ENCODE measurements at regions not wholly inside any gene's neighbourhood (a gene's known extent, or its start where the extent isn't known, plus 50 kb on each side); places are given as distances from the start of the nearest gene placed in this dataset.

DNA sequence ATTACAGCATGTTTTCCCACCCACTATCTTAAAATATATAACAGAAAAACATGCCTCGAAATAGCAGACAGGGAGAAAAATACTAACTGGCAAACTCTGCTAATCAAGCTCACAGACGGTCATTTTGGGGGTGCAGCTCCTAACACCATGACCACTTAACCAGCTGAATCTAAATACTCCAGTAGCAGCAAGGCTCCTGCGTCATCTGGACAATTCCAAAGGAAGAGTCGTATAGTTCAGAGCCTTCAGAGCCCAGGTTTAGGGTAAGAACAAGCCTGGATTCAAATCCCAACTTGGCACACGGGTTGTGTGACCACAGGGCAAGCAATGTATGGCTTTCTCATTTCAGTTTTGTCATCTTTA, 81.3 kb upstream of the COL21A1 start:
- POLR2A ChIA-PET (ENCODE audit: partially characterized antibody) = no interaction called here
- CTCF ChIA-PET (ENCODE audit: partially characterized antibody) = interaction anchor here (1.1 to 2.2 kb wide), 2 partner anchors 14 to 40 kb away, joined by 4 to 11 read pairs; no protein-coding TSS in a partner anchor

More for the DNA sequence above, 81.3 kb upstream of the COL21A1 start:
- no peak overlapping the region for H3K23ac ChIP-seq (ENCODE audit: insufficient read length)
- no peaks in the 10 kb centered on the region for H3K4me1 ChIP-seq (replicated peaks in 1 of 4; ENCODE audit: control insufficient read depth in 3 of 4, insufficient read depth in 4 of 4, low read length in 3 of 4)
- H2BK5ac ChIP-seq (ENCODE audit: low read depth, low read length) = no peak overlapping the region
- H3K36me3 ChIP-seq (ENCODE audit: control insufficient read depth in 2 of 4, insufficient read depth in 4 of 4, low read length in 3 of 4) = no peaks in the 10 kb centered on the region
- no peak overlapping the region for H3K9ac ChIP-seq (replicated peaks in 1 of 4; ENCODE audit: extremely low read depth in 1 of 4, low read depth in 3 of 4, low read length in 3 of 4)
- no peak overlapping the region for H3K4me3 ChIP-seq (ENCODE audit: extremely low read depth in 1 of 4, insufficient read depth in 2 of 4, low read depth in 3 of 4, low read length in 4 of 4)
- DNase-seq (ENCODE audit: low read depth in 1 of 2, low spot score in 2 of 2) (no peak), FAIRE-seq (no peak)
- H3K56ac ChIP-seq (replicated peaks; ENCODE audit: insufficient read length, low read depth, low read length) = no peak overlapping the region
- H4K91ac ChIP-seq (replicated peaks; ENCODE audit: insufficient read length, low read length) = no peak overlapping the region
- 86% methylated on average over 5 of the region's 5 CpGs; no CpG with 5 or more reads in 1 of the 2 experiments for WGBS, 2 experiments (ENCODE audit: extremely low coverage in 1 of 2, insufficient coverage in 1 of 2, insufficient read length in 1 of 2, insufficient replicate concordance in 2 of 2, low coverage in 1 of 2, low lambda C conversion rate in 2 of 2, missing lambda C conversion rate in 1 of 2)
- TF ChIP-seq TAF1 (IDR thresholded peaks at IDR 0.05; ENCODE audit: low read depth, low read length) (no peak), TCF12 (IDR thresholded peaks at IDR 0.05; ENCODE audit: low read depth, low read length) (no peak), BRCA1 (IDR thresholded peaks at IDR 0.05; ENCODE audit: low read depth, low read length) (no peak), SIN3A (conservative IDR thresholded peaks at IDR 0.05 in 1 of 2, IDR thresholded peaks at IDR 0.05 in 1 of 2; ENCODE audit: low read depth in 1 of 2, low read length in 2 of 2) (no peak), FOSL1 (IDR thresholded peaks at IDR 0.05; ENCODE audit: insufficient read depth, low read depth, low read length) (no peak), TAF7 (optimal IDR thresholded peaks at IDR 0.05; ENCODE audit: borderline replicate concordance, low read depth, low read length) (no peak), YY1 (IDR thresholded peaks at IDR 0.05; ENCODE audit: low read depth, low read length) (no peak), KDM4A (IDR thresholded peaks at IDR 0.05; ENCODE audit: low read depth, low read length, severe bottlenecking) (no peak), CBX8 (IDR thresholded peaks at IDR 0.05; ENCODE audit: borderline replicate concordance, low read depth, low read length) (no peak), KDM5A (IDR thresholded peaks at IDR 0.05; ENCODE audit: low read length) (no peak), BCL11A (IDR thresholded peaks at IDR 0.05; ENCODE audit: low read depth in 2 of 2, low read length in 2 of 2) (no peak), NANOG (IDR thresholded peaks at IDR 0.05; ENCODE audit: insufficient read depth, low read depth, low read length, poor library complexity, severe bottlenecking) (no peak), SP4 (IDR thresholded peaks at IDR 0.05; ENCODE audit: low read length) (no peak)
- TF ChIP-seq, protein P1, sequence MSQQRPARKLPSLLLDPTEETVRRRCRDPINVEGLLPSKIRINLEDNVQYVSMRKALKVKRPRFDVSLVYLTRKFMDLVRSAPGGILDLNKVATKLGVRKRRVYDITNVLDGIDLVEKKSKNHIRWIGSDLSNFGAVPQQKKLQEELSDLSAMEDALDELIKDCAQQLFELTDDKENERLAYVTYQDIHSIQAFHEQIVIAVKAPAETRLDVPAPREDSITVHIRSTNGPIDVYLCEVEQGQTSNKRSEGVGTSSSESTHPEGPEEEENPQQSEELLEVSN (IDR thresholded peaks at IDR 0.05) = no peak
- H2AFZ ChIP-seq (ENCODE audit: low read length) = no peak overlapping the region
- H3K27me3 ChIP-seq (replicated peaks in 1 of 4; ENCODE audit: control insufficient read depth in 3 of 4, extremely low read depth in 1 of 4, insufficient read depth in 3 of 4, low read length in 3 of 4) = no peaks in the 10 kb centered on the region
- no peak overlapping the region for H2BK15ac ChIP-seq (ENCODE audit: low read length)
- no peak overlapping the region for H2AK5ac ChIP-seq (ENCODE audit: low read depth, low read length)
- no peak overlapping the region for H3K4ac ChIP-seq (replicated peaks; ENCODE audit: insufficient read length, low read depth, low read length)
- H2BK20ac ChIP-seq (ENCODE audit: low read length) = no peak overlapping the region
- no peak overlapping the region for H2BK12ac ChIP-seq (ENCODE audit: low read depth, low read length)
- H3K23me2 ChIP-seq (ENCODE audit: low read depth, low read length) = no peaks in the 10 kb centered on the region
- H3K18ac ChIP-seq (ENCODE audit: extremely low read depth, low read length) = no peak overlapping the region
- no peak overlapping the region for H3K4me2 ChIP-seq (ENCODE audit: insufficient read depth in 1 of 2, low read depth in 2 of 2, low read length in 2 of 2)
- H3K9me3 ChIP-seq (ENCODE audit: insufficient read depth in 2 of 2, low read depth in 1 of 2, low read length in 1 of 2) = no peaks in the 10 kb centered on the region
- H4K20me1 ChIP-seq (replicated peaks in 1 of 2; ENCODE audit: control insufficient read depth in 1 of 2, insufficient read depth in 2 of 2, low read length in 2 of 2) = no peaks in the 10 kb centered on the region
- no peak overlapping the region for H3K14ac ChIP-seq (ENCODE audit: insufficient read length)
- H3K27ac ChIP-seq (ENCODE audit: low read depth, low read length) = no peak overlapping the region
- H3K79me1 ChIP-seq (ENCODE audit: low read depth, low read length) = no peaks in the 10 kb centered on the region
- no peak overlapping the region for H4K5ac ChIP-seq (ENCODE audit: insufficient read length, low read depth, low read length)
- no peak overlapping the region for H4K8ac ChIP-seq (ENCODE audit: extremely low read depth, insufficient read depth, low read length)
- H2BK120ac ChIP-seq (replicated peaks; ENCODE audit: low read depth, low read length) = no peak overlapping the region
- H3K79me2 ChIP-seq (ENCODE audit: control insufficient read depth in 1 of 2, insufficient read depth in 2 of 2, low read length in 2 of 2) = no peaks in the 10 kb centered on the region
